ENCODE measurements at regions not wholly inside any gene's neighbourhood (a gene's known extent, or its start where the extent isn't known, plus 50 kb on each side); places are given as distances from the start of the nearest gene placed in this dataset.

DNA sequence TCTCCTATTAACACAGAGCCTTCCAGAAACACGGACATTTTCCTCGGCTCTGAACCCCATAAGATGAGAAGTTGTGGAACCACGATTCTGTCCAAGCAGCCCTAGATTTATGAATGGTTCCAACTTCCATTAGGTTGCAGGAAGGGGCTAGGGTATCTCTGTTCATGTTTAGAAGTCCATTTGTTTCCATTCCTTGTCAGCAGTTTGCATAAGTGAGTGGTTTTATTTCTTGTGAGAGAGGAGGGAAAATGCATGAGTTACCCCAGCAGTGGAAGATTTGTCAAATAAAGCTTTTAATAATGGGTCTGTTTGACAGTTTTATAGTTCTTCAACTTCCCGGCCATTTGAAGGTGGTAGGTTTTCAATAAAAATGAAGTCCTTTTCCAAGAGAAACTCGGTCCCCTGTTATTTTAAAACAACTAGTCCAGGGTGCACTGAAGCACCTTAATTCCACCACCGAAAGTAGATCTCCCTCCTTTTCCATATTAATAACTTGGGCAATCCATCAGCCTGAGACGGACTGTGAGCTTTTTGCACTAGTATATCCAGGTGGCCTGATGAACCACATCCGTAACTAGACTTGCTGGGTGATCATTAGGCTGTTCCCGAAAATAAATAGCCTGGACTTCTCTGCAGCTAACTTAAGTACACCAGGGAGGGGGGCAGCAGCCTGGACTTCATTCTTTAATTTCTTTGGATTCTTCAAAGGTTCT, 181.3 kb downstream of the TMEM114 start:
- Histone ChIP-seq H3K9me3 (ENCODE audit: insufficient read depth in 2 of 2, low read depth in 1 of 2, low read length in 1 of 2) (no peaks in the 10 kb centered on the region), H4K8ac (ENCODE audit: extremely low read depth, insufficient read depth, low read length) (no peak overlapping the region), H2BK5ac (ENCODE audit: low read depth, low read length) (no peak overlapping the region), H3K79me1 (ENCODE audit: low read depth, low read length) (no peaks in the 10 kb centered on the region), H3K23me2 (ENCODE audit: low read depth, low read length) (0 out of 2 replicates have a peak, but pooled peaks cover under 1% of the 10 kb centered on the region), H3K79me2 (ENCODE audit: control insufficient read depth in 1 of 2, insufficient read depth in 2 of 2, low read length in 2 of 2) (no peaks in the 10 kb centered on the region), H3K4me1 (replicated peaks in 1 of 4; ENCODE audit: control insufficient read depth in 3 of 4, insufficient read depth in 4 of 4, low read length in 3 of 4) (no peaks in the 10 kb centered on the region), H3K18ac (ENCODE audit: extremely low read depth, low read length) (no peak overlapping the region), H3K36me3 (ENCODE audit: control insufficient read depth in 2 of 4, insufficient read depth in 4 of 4, low read length in 3 of 4) (no peaks in the 10 kb centered on the region), H3K4me2 (ENCODE audit: insufficient read depth in 1 of 2, low read depth in 2 of 2, low read length in 2 of 2) (no peak overlapping the region), H3K4me3 (ENCODE audit: extremely low read depth in 1 of 4, insufficient read depth in 2 of 4, low read depth in 3 of 4, low read length in 4 of 4) (no peak overlapping the region), H3K9ac (replicated peaks in 1 of 4; ENCODE audit: extremely low read depth in 1 of 4, low read depth in 3 of 4, low read length in 3 of 4) (no peak overlapping the region), H2BK20ac (ENCODE audit: low read length) (no peak overlapping the region), H2AK5ac (ENCODE audit: low read depth, low read length) (no peak overlapping the region), H3K27ac (ENCODE audit: low read depth, low read length) (no peak overlapping the region), H4K5ac (ENCODE audit: insufficient read length, low read depth, low read length) (no peak overlapping the region), H3K14ac (ENCODE audit: insufficient read length) (no peak overlapping the region), H4K20me1 (replicated peaks in 1 of 2; ENCODE audit: control insufficient read depth in 1 of 2, insufficient read depth in 2 of 2, low read length in 2 of 2) (no peaks in the 10 kb centered on the region), H4K91ac (replicated peaks; ENCODE audit: insufficient read length, low read length) (no peak overlapping the region), H2BK15ac (ENCODE audit: low read length) (no peak overlapping the region), H3K23ac (ENCODE audit: insufficient read length) (no peak overlapping the region), H3K56ac (replicated peaks; ENCODE audit: insufficient read length, low read depth, low read length) (no peak overlapping the region), H3K4ac (replicated peaks; ENCODE audit: insufficient read length, low read depth, low read length) (no peak overlapping the region), H2AFZ (ENCODE audit: low read length) (no peak overlapping the region), H2BK12ac (ENCODE audit: low read depth, low read length) (no peak overlapping the region), H2BK120ac (replicated peaks; ENCODE audit: low read depth, low read length) (no peak overlapping the region), H3K27me3 (replicated peaks in 1 of 4; ENCODE audit: control insufficient read depth in 3 of 4, extremely low read depth in 1 of 4, insufficient read depth in 3 of 4, low read length in 3 of 4) (no peaks in the 10 kb centered on the region; a peak in 1 of 7 replicates)
- DNase-seq (ENCODE audit: low read depth in 1 of 2, low spot score in 2 of 2): no peak
- FAIRE-seq: no peak
- ChIA-PET CTCF (ENCODE audit: partially characterized antibody) (no interaction called here), POLR2A (ENCODE audit: partially characterized antibody) (no interaction called here)
- WGBS, 2 experiments (ENCODE audit: extremely low coverage in 1 of 2, insufficient coverage in 1 of 2, insufficient read length in 1 of 2, insufficient replicate concordance in 2 of 2, low coverage in 1 of 2, low lambda C conversion rate in 2 of 2, missing lambda C conversion rate in 1 of 2): 89% methylated on average over 9 of the region's 9 CpGs; no CpG with 5 or more reads in 1 of the 2 experiments
- TF ChIP-seq SIN3A (conservative IDR thresholded peaks at IDR 0.05 in 1 of 2, IDR thresholded peaks at IDR 0.05 in 1 of 2; ENCODE audit: low read depth in 1 of 2, low read length in 2 of 2) (no peak), HDAC2 (IDR thresholded peaks at IDR 0.05; ENCODE audit: borderline replicate concordance in 1 of 2, low read depth in 2 of 2, low read length in 2 of 2) (no peak), JUN (IDR thresholded peaks at IDR 0.05; ENCODE audit: low read depth, low read length) (no peak), RAD21 (IDR thresholded peaks at IDR 0.05 in 1 of 2, conservative IDR thresholded peaks at IDR 0.05 in 1 of 2; ENCODE audit: low read depth in 2 of 2, low read length in 2 of 2) (no peak), EZH2 (IDR thresholded peaks at IDR 0.05; ENCODE audit: low read depth, low read length, severe bottlenecking) (no peak), SAP30 (IDR thresholded peaks at IDR 0.05; ENCODE audit: insufficient read depth, insufficient replicate concordance, low read length) (no peak), CBX5 (IDR thresholded peaks at IDR 0.05; ENCODE audit: low read depth, low read length) (no peak), JUND (IDR thresholded peaks at IDR 0.05; ENCODE audit: low read length) (no peak), POLR2AphosphoS5 (IDR thresholded peaks at IDR 0.05; ENCODE audit: low read depth, low read length) (no peak), KDM5A (IDR thresholded peaks at IDR 0.05; ENCODE audit: low read length) (no peak)
- TF ChIP-seq, protein P1, sequence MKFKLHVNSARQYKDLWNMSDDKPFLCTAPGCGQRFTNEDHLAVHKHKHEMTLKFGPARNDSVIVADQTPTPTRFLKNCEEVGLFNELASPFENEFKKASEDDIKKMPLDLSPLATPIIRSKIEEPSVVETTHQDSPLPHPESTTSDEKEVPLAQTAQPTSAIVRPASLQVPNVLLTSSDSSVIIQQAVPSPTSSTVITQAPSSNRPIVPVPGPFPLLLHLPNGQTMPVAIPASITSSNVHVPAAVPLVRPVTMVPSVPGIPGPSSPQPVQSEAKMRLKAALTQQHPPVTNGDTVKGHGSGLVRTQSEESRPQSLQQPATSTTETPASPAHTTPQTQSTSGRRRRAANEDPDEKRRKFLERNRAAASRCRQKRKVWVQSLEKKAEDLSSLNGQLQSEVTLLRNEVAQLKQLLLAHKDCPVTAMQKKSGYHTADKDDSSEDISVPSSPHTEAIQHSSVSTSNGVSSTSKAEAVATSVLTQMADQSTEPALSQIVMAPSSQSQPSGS (IDR thresholded peaks at IDR 0.05; ENCODE audit: low read length): no peak
